Mucosa of descending colon (tissue), 3 donors: ENCODE measurements at regions not wholly inside any gene's neighbourhood (a gene's known extent, or its start where the extent isn't known, plus 50 kb on each side); places are given as distances from the start of the nearest gene placed in this dataset.

Experiments used
- ATAC-seq: fragments of 200-7000 bp; cut with Tn5 transposase; one replicate; pipeline ENCODE4 v1.9.1; 2020; ENCODE audit warnings: mild to moderate bottlenecking, moderate library complexity
- DNase-seq, 3 donors: peaks; one replicate each; pipeline ENCODE4 v3.0.0-alpha.2; 2020
- H3K36me3 ChIP-seq: fragments of 200-600 bp; one replicate; pipeline ENCODE4 v1.8.0; 2021; ENCODE audit warnings: low read depth, mild to moderate bottlenecking
- H3K4me1 ChIP-seq: fragments of 200-600 bp; one replicate; pipeline ENCODE4 v1.8.0; 2021; ENCODE audit warnings: low read depth, mild to moderate bottlenecking
- H3K4me3 ChIP-seq: fragments of 200-600 bp; one replicate; pipeline ENCODE4 v1.8.0; 2021; ENCODE audit warnings: mild to moderate bottlenecking
- H3K9me3 ChIP-seq: fragments of 200-600 bp; one replicate; pipeline ENCODE4 v1.8.0; 2021; ENCODE audit warnings: mild to moderate bottlenecking
- CTCF ChIP-seq: fragments of 200-600 bp; IDR thresholded peaks from one replicate; pipeline ENCODE4 v1.8.0; 2022; ENCODE audit warnings: antibody characterized with exemption, mild to moderate bottlenecking
- intact Hi-C, 2 donors: fragments of 100-400 bp; cut with DNase I in 1 of 2; cut with micrococcal nuclease in 1 of 2; formaldehyde crosslinking; loops; one replicate each; pipeline versions ENCODE4 v1.11.0 to v1.11.1; 2022; cut with DNase I, micrococcal nuclease
- donor health status: DM: no; HTN: no; CAD: no; lungs with moderate emphysema.
- donor health status: DM: no; HTN: no; CAD: no.
- donor health status: DM: no; HTN: yes; CAD: no.

GRCh38 chr9:115196919-115197318 is 79.0 kb upstream of the TNC start:
- no peak for ATAC-seq
- Histone ChIP-seq H3K4me1 (no peaks in the 10 kb centered on the region), H3K36me3 (no peaks in the 10 kb centered on the region), H3K9me3 (no peaks in the 10 kb centered on the region), H3K4me3 (no peak overlapping the region)
- no peak for DNase-seq
- TF ChIP-seq CTCF, result no peak
- intact Hi-C loops, result no loop called here

GRCh38 chr9:115198001-115198400 is 80.0 kb upstream of the TNC start:
- Histone ChIP-seq H3K9me3 (no peaks in the 10 kb centered on the region), H3K36me3 (no peaks in the 10 kb centered on the region), H3K4me1 (no peaks in the 10 kb centered on the region), H3K4me3 (no peak overlapping the region)
- peak in 2 of 3 donors; percentile 17 to 32 for DNase-seq
- ATAC-seq, result peak; percentile 52
- intact Hi-C loops, result no loop called here
- TF ChIP-seq CTCF, result no peak

- intact Hi-C loops, result loop anchor here in 1 of 2 donors (10.0 kb wide), 1 partner anchor 156 kb away; no protein-coding TSS in a partner anchor
- Histone ChIP-seq H3K4me1 (no peaks in the 10 kb centered on the region), H3K36me3 (no peaks in the 10 kb centered on the region), H3K4me3 (no peak overlapping the region), H3K9me3 (no peaks in the 10 kb centered on the region)
- DNase-seq (no peak), ATAC-seq (peak; percentile 36)
- TF ChIP-seq CTCF, result no peak
Measured at GRCh38 chr9:115200711-115201505, 83.0 kb upstream of the TNC start.

- DNase-seq (no peak), ATAC-seq (no peak)
- Histone ChIP-seq H3K36me3 (no peaks in the 10 kb centered on the region), H3K4me3 (no peak overlapping the region), H3K9me3 (no peaks in the 10 kb centered on the region), H3K4me1 (no peaks in the 10 kb centered on the region)
- no peak for TF ChIP-seq CTCF
- intact Hi-C loops, result loop anchor here in 1 of 2 donors (10.0 kb wide), 1 partner anchor 157 kb away; no protein-coding TSS in a partner anchor
Measured at GRCh38 chr9:115202181-115202580, 84.2 kb upstream of the TNC start.

GRCh38 chr9:115202960-115203751 is 85.2 kb upstream of the TNC start:
- no peak overlapping the region for H3K4me3 ChIP-seq
- no peaks in the 10 kb centered on the region for H3K36me3 ChIP-seq
- ATAC-seq, result peak; percentile 43
- no peaks in the 10 kb centered on the region for H3K9me3 ChIP-seq
- peak in 1 of 3 donors; percentile 27 for DNase-seq
- intact Hi-C loops, result loop anchor here in 1 of 2 donors (10.0 kb wide), 1 partner anchor 158 kb away; no protein-coding TSS in a partner anchor
- TF ChIP-seq CTCF, result no peak
- H3K4me1 ChIP-seq, result no peaks in the 10 kb centered on the region
